CD4-positive, alpha-beta T cell (primary cell): ENCODE measurements at regions not wholly inside any gene's neighbourhood (a gene's known extent, or its start where the extent isn't known, plus 50 kb on each side); places are given as distances from the start of the nearest gene placed in this dataset.

ENCODE experiments used
- ATAC-seq: fragments of 200-7000 bp; cut with Tn5 transposase; one replicate; pipeline ENCODE4 v1.10.0; 2022; ENCODE audit warnings: mild to moderate bottlenecking; ENCODE audit not compliant: poor library complexity
- CTCF ChIA-PET: fragments of 350-600 bp; sonication (Branson Sonifier 250); formaldehyde crosslinking; loops from one replicate; lab custom pipeline; 2021; ENCODE audit warnings: antibody characterized with exemption, inconsistent platforms; lab: Charles Lee
- POLR2A ChIA-PET: fragments of 350-600 bp; sonication (Branson Sonifier 250); formaldehyde crosslinking; loops from one replicate; lab custom pipeline; 2021; ENCODE audit warnings: antibody characterized with exemption, inconsistent platforms; lab: Charles Lee
- DNase-seq, 14 experiments: peaks; one replicate each; pipeline ENCODE4 v3.0.0-alpha.2; 2013 to 2020; ENCODE audit warnings: mixed read lengths in 2 of 14
- H3K27ac ChIP-seq, 2 donors: one replicate each; pipeline versions ENCODE4 v1.5.1 to v1.7.0; 2013; ENCODE audit warnings: low read length in 2 of 2, low read depth in 1 of 2, mild to moderate bottlenecking in 1 of 2
- H3K27me3 ChIP-seq, 2 experiments: 1 replicate in 1 of 2; 2 replicates in 1 of 2; pipeline versions ENCODE4 v1.6.1 to v1.7.0; 2013; ENCODE audit warnings: low read length in 2 of 2, control low read depth in 1 of 2, mild to moderate bottlenecking in 1 of 2, moderate library complexity in 1 of 2; ENCODE audit not compliant: insufficient read depth in 2 of 2, control insufficient read depth in 1 of 2
- H3K36me3 ChIP-seq: one replicate; pipeline ENCODE4 v1.6.1; 2013; ENCODE audit warnings: low read length, control low read depth; ENCODE audit not compliant: insufficient read depth
- H3K4me1 ChIP-seq: one replicate; pipeline ENCODE4 v1.6.1; 2013; ENCODE audit warnings: low read length, control low read depth; ENCODE audit not compliant: insufficient read depth
- H3K4me3 ChIP-seq: one replicate; pipeline ENCODE4 v1.5.1; 2013; ENCODE audit warnings: mild to moderate bottlenecking, low read length, moderate library complexity
- H3K9me3 ChIP-seq, 2 experiments: 1 replicate in 1 of 2; 2 replicates in 1 of 2; pipeline versions ENCODE4 v1.6.1 to v1.7.0; 2013; ENCODE audit warnings: low read length in 2 of 2, mild to moderate bottlenecking in 2 of 2, control low read depth in 1 of 2, moderate library complexity in 1 of 2; ENCODE audit not compliant: control insufficient read depth in 1 of 2, insufficient read depth in 1 of 2
- H3K27ac Mint-ChIP-seq: one replicate; pipeline ENCODE4 v1.8.0; 2020; ENCODE audit warnings: mixed read lengths
- H3K27me3 Mint-ChIP-seq: one replicate; pipeline ENCODE4 v1.8.0; 2021; ENCODE audit warnings: mixed read lengths
- H3K36me3 Mint-ChIP-seq: one replicate; pipeline ENCODE4 v1.8.0; 2021; ENCODE audit warnings: low read depth, mixed read lengths
- H3K4me1 Mint-ChIP-seq: one replicate; pipeline ENCODE4 v1.8.0; 2021; ENCODE audit warnings: low read depth, mixed read lengths
- H3K4me3 Mint-ChIP-seq: one replicate; pipeline ENCODE4 v1.8.0; 2020; ENCODE audit warnings: mild to moderate bottlenecking, mixed read lengths
- H3K9me3 Mint-ChIP-seq: one replicate; pipeline ENCODE4 v1.8.0; 2020; ENCODE audit warnings: mixed read lengths
- CTCF ChIP-seq: fragments of 200-600 bp; IDR thresholded peaks from one replicate; pipeline ENCODE4 v1.8.0; 2022; ENCODE audit warnings: antibody characterized with exemption, mild to moderate bottlenecking
- intact Hi-C, 2 experiments: fragments of 100-400 bp; cut with DNase I in 1 of 2; cut with micrococcal nuclease in 1 of 2; formaldehyde crosslinking; loops; one replicate each; pipeline versions ENCODE4 v1.15.1 to v1.9.0; 2023 to 2025; cut with DNase I, micrococcal nuclease

GRCh38 chr5:153885141-153885540 lies 153.6 kb downstream of the FAM114A2 start:
- intact Hi-C loops, result no loop called here
- POLR2A ChIA-PET, result no interaction called here

GRCh38 chr5:153884612-153884957 lies 154.1 kb downstream of the FAM114A2 start:
- POLR2A ChIA-PET, result no interaction called here
- Mint-ChIP-seq H3K36me3 (no peaks in the 10 kb centered on the region), H3K27me3 (peaks cover 9% of the 10 kb centered on the region), H3K4me1 (no peaks in the 10 kb centered on the region), H3K9me3 (no peaks in the 10 kb centered on the region), H3K4me3 (no peak overlapping the region), H3K27ac (no peak overlapping the region)
- CTCF ChIA-PET, result no interaction called here
- no peak overlapping the region for H3K27ac ChIP-seq
- no peaks in the 10 kb centered on the region for H3K36me3 ChIP-seq
- intact Hi-C loops, result no loop called here
- TF ChIP-seq CTCF, result no peak
- H3K4me1 ChIP-seq, result no peaks in the 10 kb centered on the region
- DNase-seq (no peak), ATAC-seq (no peak)
- H3K27me3 ChIP-seq, result no peaks in the 10 kb centered on the region
- H3K9me3 ChIP-seq, result no peaks in the 10 kb centered on the region
- H3K4me3 ChIP-seq, result no peak overlapping the region

More at GRCh38 chr5:153885141-153885540, 153.6 kb downstream of the FAM114A2 start:
- no peaks in the 10 kb centered on the region for H3K4me1 ChIP-seq
- no peak for TF ChIP-seq CTCF
- H3K27ac ChIP-seq, result no peak overlapping the region
- Mint-ChIP-seq H3K36me3 (no peaks in the 10 kb centered on the region), H3K27ac (no peak overlapping the region), H3K27me3 (peaks cover 9% of the 10 kb centered on the region), H3K9me3 (no peaks in the 10 kb centered on the region), H3K4me3 (no peak overlapping the region), H3K4me1 (no peaks in the 10 kb centered on the region)
- no peak for DNase-seq
- no peak for ATAC-seq
- H3K36me3 ChIP-seq, result no peaks in the 10 kb centered on the region
- H3K4me3 ChIP-seq, result no peak overlapping the region
- H3K27me3 ChIP-seq, result no peaks in the 10 kb centered on the region
- no peaks in the 10 kb centered on the region for H3K9me3 ChIP-seq
- CTCF ChIA-PET, result no interaction called here

- DNase-seq (no peak), ATAC-seq (no peak)
- Mint-ChIP-seq H3K27ac (no peak overlapping the region), H3K36me3 (no peaks in the 10 kb centered on the region), H3K4me3 (no peak overlapping the region), H3K4me1 (no peaks in the 10 kb centered on the region), H3K27me3 (peaks cover 9% of the 10 kb centered on the region), H3K9me3 (no peaks in the 10 kb centered on the region)
- no peaks in the 10 kb centered on the region for H3K27me3 ChIP-seq
- CTCF ChIA-PET, result no interaction called here
- H3K4me3 ChIP-seq, result no peak overlapping the region
- no peaks in the 10 kb centered on the region for H3K9me3 ChIP-seq
- no peak for TF ChIP-seq CTCF
- POLR2A ChIA-PET, result no interaction called here
- H3K36me3 ChIP-seq, result no peaks in the 10 kb centered on the region
- intact Hi-C loops, result no loop called here
- no peaks in the 10 kb centered on the region for H3K4me1 ChIP-seq
- H3K27ac ChIP-seq, result no peak overlapping the region
Measured at GRCh38 chr5:153883854-153884611, 154.7 kb downstream of the FAM114A2 start.
